ENCODE measurements at regions not wholly inside any gene's neighbourhood (a gene's known extent, or its start where the extent isn't known, plus 50 kb on each side); places are given as distances from the start of the nearest gene placed in this dataset.

DNA sequence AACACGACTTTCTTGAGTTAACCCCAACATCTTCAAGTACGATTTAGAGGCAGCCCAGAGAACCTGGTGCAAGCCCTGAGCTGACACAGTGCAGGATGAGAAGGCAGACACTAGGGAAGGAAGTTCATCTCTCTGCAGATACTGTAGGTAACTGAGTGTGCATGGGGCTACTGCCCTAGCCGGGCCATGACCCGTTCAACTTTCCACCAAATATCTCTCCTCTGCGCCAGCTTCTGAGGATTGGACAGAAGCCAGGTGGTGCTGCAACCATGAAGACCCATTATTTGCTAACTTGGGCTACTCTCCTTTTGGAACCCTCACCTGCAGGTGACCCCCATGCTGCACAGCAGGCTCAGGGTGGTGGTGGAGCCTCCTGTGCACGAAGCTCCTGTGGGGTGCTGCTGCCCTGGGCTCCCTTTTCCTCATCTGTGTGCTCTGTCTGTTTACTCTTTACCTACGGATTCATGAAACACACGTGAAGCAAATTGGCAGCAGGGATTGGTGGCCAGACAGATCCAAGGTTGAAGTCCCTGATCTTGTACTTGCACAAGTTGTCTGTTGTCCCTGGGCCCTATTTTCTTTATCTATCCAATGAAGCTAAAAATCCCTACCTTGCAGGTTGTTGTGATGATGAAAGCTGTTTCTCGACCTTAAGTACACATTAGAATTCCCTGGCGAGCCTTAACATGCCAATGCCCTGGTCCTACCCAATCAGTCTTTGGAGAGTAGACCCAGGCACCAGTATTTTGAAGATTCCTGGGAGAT lies 227.8 kb downstream of the LACC1 start:
- no peak for ATAC-seq (ENCODE audit: low FRiP score)
- DNase-seq = no peak
- no peaks in the 10 kb centered on the region for H3K36me3 ChIP-seq (ENCODE audit: control insufficient read depth in 1 of 2, insufficient read depth in 2 of 2, low read length in 1 of 2)
- H3K9me3 ChIP-seq (ENCODE audit: control insufficient read depth, low read length) = no peaks in the 10 kb centered on the region
- no peak overlapping the region for H3K27ac ChIP-seq (ENCODE audit: low read depth in 1 of 2, low read length in 2 of 2)
- WGBS, 2 donors = 72% methylated on average over 10 of the region's 10 CpGs
- H3K4me1 ChIP-seq (ENCODE audit: control insufficient read depth in 1 of 2, insufficient read depth in 2 of 2, low read length in 2 of 2) = peaks cover under 1 to 9% of the 10 kb centered on the region in 2 donors
- no peak overlapping the region for H3K4me3 ChIP-seq (ENCODE audit: low read length in 2 of 2)
- no peaks in the 10 kb centered on the region for H3K27me3 ChIP-seq (ENCODE audit: control insufficient read depth in 1 of 2, insufficient read depth in 2 of 2, low read length in 1 of 2)
- intact Hi-C loops (cut with DNase I) = loop anchor here in 1 of 2 donors (5.0 kb wide), 1 partner anchor 40 kb away; no protein-coding TSS in a partner anchor

DNA sequence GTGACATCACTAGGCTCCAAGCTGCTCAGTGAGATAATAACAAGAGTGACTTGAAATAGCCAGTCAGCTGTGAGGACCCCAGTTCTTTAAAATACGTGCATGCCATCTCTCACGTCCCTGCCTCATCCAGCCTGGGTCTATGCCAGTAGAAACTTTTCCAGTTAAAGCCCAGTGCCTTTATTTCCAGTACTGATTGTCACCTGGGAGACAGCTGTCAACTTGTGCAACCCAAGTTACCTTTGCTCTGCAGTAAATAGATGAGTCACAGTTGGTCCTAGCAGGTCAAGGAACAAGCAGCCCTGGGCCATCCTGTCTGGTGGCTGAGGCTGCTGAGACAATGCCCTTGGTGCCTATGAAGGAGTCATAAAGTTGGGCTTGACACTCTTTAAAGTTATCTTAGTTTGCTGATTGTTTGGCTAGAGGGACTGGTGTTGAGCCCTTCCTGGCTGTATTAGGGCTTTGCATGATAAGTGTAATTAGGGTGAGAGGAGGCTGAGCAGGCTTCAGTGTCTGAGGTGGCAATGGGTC lies 228.7 kb downstream of the LACC1 start:
- Histone ChIP-seq H3K36me3 (ENCODE audit: control insufficient read depth in 1 of 2, insufficient read depth in 2 of 2, low read length in 1 of 2) (no peaks in the 10 kb centered on the region), H3K4me3 (ENCODE audit: low read length in 2 of 2) (no peak overlapping the region), H3K27me3 (ENCODE audit: control insufficient read depth in 1 of 2, insufficient read depth in 2 of 2, low read length in 1 of 2) (no peaks in the 10 kb centered on the region), H3K4me1 (ENCODE audit: control insufficient read depth in 1 of 2, insufficient read depth in 2 of 2, low read length in 2 of 2) (peaks cover 6 to 13% of the 10 kb centered on the region in 2 donors), H3K9me3 (ENCODE audit: control insufficient read depth, low read length) (no peaks in the 10 kb centered on the region), H3K27ac (ENCODE audit: low read depth in 1 of 2, low read length in 2 of 2) (peak overlapping the region in 1 of 2 donors; percentile 41)
- intact Hi-C loops (cut with DNase I) = loop anchor here in 1 of 2 donors (5.0 kb wide), 1 partner anchor 41 kb away; no protein-coding TSS in a partner anchor
- ATAC-seq (ENCODE audit: low FRiP score) (peak; percentile 28), DNase-seq (peak in 1 of 2 donors; percentile 56)
- WGBS, 2 donors = 4 to 5% methylated on average over 2 of the region's 2 CpGs

DNA sequence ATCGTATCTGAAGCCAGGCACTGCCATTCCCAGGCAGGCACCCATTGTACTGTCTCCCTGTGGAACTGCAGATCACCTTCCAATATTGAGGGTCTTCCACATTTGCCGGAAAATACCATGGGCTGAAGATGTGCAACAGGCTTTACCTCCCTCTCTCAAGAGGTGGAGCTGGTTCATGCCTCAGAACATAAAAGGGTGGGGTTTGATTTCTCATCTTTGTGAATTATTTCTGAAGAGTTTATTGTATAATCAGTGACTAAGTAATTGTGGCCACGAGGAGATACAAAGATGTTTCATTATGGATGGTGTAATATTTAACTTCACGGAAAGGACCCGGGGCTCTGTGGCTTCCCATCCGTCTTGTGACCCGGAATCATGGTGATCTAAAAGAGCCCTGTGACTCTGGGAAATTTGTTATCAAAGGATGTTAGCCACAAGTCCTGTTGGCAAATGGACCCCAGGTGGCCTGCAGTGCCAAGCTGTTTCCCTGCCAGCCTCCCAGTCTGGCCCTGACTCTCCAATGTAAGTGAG lies 230.5 kb downstream of the LACC1 start:
- Histone ChIP-seq H3K9me3 (ENCODE audit: control insufficient read depth, low read length) (no peaks in the 10 kb centered on the region), H3K4me3 (ENCODE audit: low read length in 2 of 2) (no peak overlapping the region), H3K27ac (ENCODE audit: low read depth in 1 of 2, low read length in 2 of 2) (no peak overlapping the region), H3K27me3 (ENCODE audit: control insufficient read depth in 1 of 2, insufficient read depth in 2 of 2, low read length in 1 of 2) (no peaks in the 10 kb centered on the region), H3K4me1 (ENCODE audit: control insufficient read depth in 1 of 2, insufficient read depth in 2 of 2, low read length in 2 of 2) (peaks cover 6 to 11% of the 10 kb centered on the region in 2 donors), H3K36me3 (ENCODE audit: control insufficient read depth in 1 of 2, insufficient read depth in 2 of 2, low read length in 1 of 2) (no peaks in the 10 kb centered on the region)
- intact Hi-C loops (cut with DNase I) = no loop called here
- DNase-seq (no peak), ATAC-seq (ENCODE audit: low FRiP score) (no peak)
- WGBS, 2 donors = 44% methylated on average over 7 of the region's 7 CpGs

DNA sequence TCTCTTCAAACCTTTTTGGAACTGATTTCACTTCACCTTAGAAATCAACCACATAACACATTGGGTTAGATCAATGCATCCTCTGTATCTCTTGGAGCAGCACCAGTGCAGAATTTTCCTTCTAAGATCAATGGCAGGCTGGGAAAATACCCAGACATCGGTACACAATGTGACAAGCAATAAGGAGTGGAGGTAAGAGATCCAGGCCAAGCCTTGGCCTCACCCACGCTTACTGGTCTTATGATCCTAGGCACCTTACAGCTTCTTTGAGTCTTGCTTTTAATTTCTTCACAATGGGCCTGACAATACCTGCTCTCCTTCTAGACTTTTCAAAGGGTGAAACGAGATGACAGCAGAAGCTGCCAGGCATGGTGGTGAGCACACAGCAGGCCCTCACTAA lies 232.0 kb downstream of the LACC1 start:
- peak overlapping the region in 1 of 2 donors; percentile 21 for H3K27ac ChIP-seq (ENCODE audit: low read depth in 1 of 2, low read length in 2 of 2)
- DNase-seq = no peak
- no peaks in the 10 kb centered on the region for H3K9me3 ChIP-seq (ENCODE audit: control insufficient read depth, low read length)
- H3K36me3 ChIP-seq (ENCODE audit: control insufficient read depth in 1 of 2, insufficient read depth in 2 of 2, low read length in 1 of 2) = no peaks in the 10 kb centered on the region
- peaks cover 7 to 8% of the 10 kb centered on the region in 2 donors for H3K4me1 ChIP-seq (ENCODE audit: control insufficient read depth in 1 of 2, insufficient read depth in 2 of 2, low read length in 2 of 2)
- ATAC-seq (ENCODE audit: low FRiP score) = no peak
- 38 to 42% methylated on average over 3 of the region's 3 CpGs for WGBS, 2 donors
- H3K27me3 ChIP-seq (ENCODE audit: control insufficient read depth in 1 of 2, insufficient read depth in 2 of 2, low read length in 1 of 2) = no peaks in the 10 kb centered on the region
- intact Hi-C loops (cut with DNase I) = no loop called here
- no peak overlapping the region for H3K4me3 ChIP-seq (ENCODE audit: low read length in 2 of 2)

DNA sequence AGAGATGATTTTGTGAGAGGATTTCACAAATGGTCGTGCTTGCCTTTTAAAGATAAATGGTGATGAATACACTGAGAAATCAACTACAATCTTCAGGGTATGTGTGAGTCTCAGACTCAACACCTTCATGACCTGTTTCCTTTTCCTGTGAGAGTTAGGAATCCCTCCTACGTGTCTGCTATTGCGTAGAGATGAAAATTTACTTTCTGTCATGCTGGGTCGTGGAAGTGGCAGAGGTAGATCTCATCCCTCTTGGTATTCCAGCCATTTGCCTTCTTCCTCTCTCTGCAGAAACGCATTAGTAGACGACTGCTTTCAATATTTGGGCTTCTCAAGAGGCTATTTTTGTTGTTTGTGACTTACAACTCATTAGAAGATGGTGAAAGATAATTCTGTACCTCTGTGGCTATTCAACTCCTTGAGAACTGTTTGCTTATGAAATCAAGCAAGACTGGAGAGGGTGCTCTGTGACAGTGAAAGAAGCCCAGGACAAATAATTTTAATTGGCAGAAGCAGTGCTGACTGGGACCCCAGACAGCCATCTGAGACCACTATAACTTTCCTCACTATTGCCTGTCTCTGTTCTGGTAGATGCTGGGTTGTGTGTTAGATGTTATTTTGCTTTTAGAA lies 233.1 kb downstream of the LACC1 start:
- Histone ChIP-seq H3K36me3 (ENCODE audit: control insufficient read depth in 1 of 2, insufficient read depth in 2 of 2, low read length in 1 of 2) (no peaks in the 10 kb centered on the region), H3K27ac (ENCODE audit: low read depth in 1 of 2, low read length in 2 of 2) (peak overlapping the region in 1 of 2 donors; percentile 66), H3K27me3 (ENCODE audit: control insufficient read depth in 1 of 2, insufficient read depth in 2 of 2, low read length in 1 of 2) (no peaks in the 10 kb centered on the region), H3K4me3 (ENCODE audit: low read length in 2 of 2) (no peak overlapping the region), H3K9me3 (ENCODE audit: control insufficient read depth, low read length) (no peaks in the 10 kb centered on the region), H3K4me1 (ENCODE audit: control insufficient read depth in 1 of 2, insufficient read depth in 2 of 2, low read length in 2 of 2) (peaks cover 7 to 8% of the 10 kb centered on the region in 2 donors)
- DNase-seq (no peak), ATAC-seq (ENCODE audit: low FRiP score) (no peak)
- WGBS, 2 donors = 6 to 11% methylated on average over 6 of the region's 6 CpGs
- intact Hi-C loops (cut with DNase I) = no loop called here

DNA sequence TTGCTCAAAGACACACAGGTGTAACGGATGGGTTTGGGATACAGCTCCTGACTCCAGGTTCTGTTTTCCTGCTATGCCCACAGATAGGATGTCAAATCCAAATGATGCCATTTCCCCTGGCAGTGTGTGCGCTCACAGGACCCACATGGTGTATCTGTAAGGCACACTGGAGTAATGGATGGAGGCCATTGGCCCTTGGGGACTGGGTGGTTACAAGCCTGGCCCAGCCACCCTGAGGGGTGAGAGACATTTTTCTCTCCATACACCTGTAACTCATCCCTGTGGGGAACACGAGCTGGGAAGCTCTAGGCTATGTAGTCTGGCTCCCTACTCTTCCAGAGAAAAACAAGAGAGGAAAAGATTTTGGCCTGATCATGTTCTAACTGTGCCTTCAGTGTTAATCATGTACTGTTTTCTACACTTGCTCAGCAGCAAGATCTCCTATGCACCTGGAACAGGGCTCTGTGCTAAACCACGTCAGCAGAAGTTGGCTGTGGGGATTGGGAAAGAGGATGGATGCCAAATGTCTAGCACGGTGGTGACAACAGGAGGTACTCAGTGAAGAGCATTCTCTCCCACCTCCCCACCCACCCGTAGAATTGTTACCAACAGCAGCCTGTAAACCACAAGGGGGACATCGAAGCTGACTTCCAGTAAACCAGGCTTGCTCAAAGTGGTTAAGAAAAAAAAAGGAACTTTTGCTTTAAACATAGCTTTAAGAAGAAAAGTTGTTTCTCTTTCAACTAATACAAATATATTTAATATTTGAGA lies 237.0 kb downstream of the LACC1 start:
- peaks cover 7 to 8% of the 10 kb centered on the region in 2 donors for H3K4me1 ChIP-seq (ENCODE audit: control insufficient read depth in 1 of 2, insufficient read depth in 2 of 2, low read length in 2 of 2)
- H3K4me3 ChIP-seq (ENCODE audit: low read length in 2 of 2) = no peak overlapping the region
- H3K9me3 ChIP-seq (ENCODE audit: control insufficient read depth, low read length) = no peaks in the 10 kb centered on the region
- ATAC-seq (ENCODE audit: low FRiP score) = peak; percentile 51
- H3K36me3 ChIP-seq (ENCODE audit: control insufficient read depth in 1 of 2, insufficient read depth in 2 of 2, low read length in 1 of 2) = no peaks in the 10 kb centered on the region
- H3K27me3 ChIP-seq (ENCODE audit: control insufficient read depth in 1 of 2, insufficient read depth in 2 of 2, low read length in 1 of 2) = no peaks in the 10 kb centered on the region
- H3K27ac ChIP-seq (ENCODE audit: low read depth in 1 of 2, low read length in 2 of 2) = peak overlapping the region; percentile 60 to 69
- intact Hi-C loops (cut with DNase I) = no loop called here
- DNase-seq = no peak
- WGBS, 2 donors = 34 to 36% methylated on average over 7 of the region's 7 CpGs

DNA sequence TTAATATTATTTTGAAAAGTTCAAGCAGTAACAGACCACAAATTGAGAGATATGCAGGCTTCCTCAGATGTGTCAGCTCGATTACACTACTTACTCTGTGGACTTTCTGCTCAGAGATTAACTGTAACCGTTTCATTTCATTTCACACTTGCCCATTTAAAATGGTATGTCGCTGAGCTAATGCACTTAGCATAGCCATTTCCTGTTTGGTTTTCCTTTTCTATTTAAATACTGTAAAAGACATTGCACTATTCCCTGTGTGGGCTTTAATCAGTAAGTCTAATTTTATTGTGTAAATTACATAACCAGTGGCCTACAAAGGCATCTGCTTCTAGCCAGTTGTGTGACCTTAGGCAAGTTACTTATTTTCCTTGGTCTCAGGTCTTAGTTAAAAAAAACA lies 237.6 kb downstream of the LACC1 start:
- WGBS, 2 donors = 0 to 1% methylated on average over 3 of the region's 3 CpGs
- ATAC-seq (ENCODE audit: low FRiP score) (no peak), DNase-seq (no peak)
- Histone ChIP-seq H3K27me3 (ENCODE audit: control insufficient read depth in 1 of 2, insufficient read depth in 2 of 2, low read length in 1 of 2) (no peaks in the 10 kb centered on the region), H3K4me1 (ENCODE audit: control insufficient read depth in 1 of 2, insufficient read depth in 2 of 2, low read length in 2 of 2) (peaks cover 5 to 8% of the 10 kb centered on the region in 2 donors), H3K9me3 (ENCODE audit: control insufficient read depth, low read length) (no peaks in the 10 kb centered on the region), H3K4me3 (ENCODE audit: low read length in 2 of 2) (no peak overlapping the region), H3K36me3 (ENCODE audit: control insufficient read depth in 1 of 2, insufficient read depth in 2 of 2, low read length in 1 of 2) (no peaks in the 10 kb centered on the region), H3K27ac (ENCODE audit: low read depth in 1 of 2, low read length in 2 of 2) (peak overlapping the region in 1 of 2 donors; percentile 23)
- intact Hi-C loops (cut with DNase I) = no loop called here

DNA sequence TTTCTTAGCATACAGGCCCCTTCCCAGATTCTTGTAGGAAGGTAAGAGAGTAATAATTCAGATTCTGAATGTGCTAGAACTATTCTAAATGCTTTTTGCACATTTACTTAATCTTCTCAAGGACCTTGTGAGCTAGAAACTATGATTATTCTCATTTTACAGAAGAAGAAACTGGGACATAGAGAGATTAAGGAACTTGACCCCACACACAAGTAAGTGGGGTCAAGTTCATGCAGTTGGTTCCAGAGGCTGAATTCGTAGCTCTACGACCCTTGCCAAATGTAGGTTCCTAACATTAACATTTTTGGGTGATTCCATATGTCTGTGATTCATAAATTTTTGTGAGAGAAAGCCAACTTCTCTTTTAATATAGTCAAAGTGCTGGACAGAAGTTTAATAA lies 238.1 kb downstream of the LACC1 start:
- H3K27ac ChIP-seq (ENCODE audit: low read depth in 1 of 2, low read length in 2 of 2) = peak overlapping the region in 1 of 2 donors; percentile 28
- H3K4me1 ChIP-seq (ENCODE audit: control insufficient read depth in 1 of 2, insufficient read depth in 2 of 2, low read length in 2 of 2) = peaks cover 2 to 5% of the 10 kb centered on the region in 2 donors
- ATAC-seq (ENCODE audit: low FRiP score) (no peak), DNase-seq (no peak)
- H3K4me3 ChIP-seq (ENCODE audit: low read length in 2 of 2) = no peak overlapping the region
- WGBS, 2 donors = 23 to 43% methylated on average over 2 of the region's 2 CpGs
- H3K27me3 ChIP-seq (ENCODE audit: control insufficient read depth in 1 of 2, insufficient read depth in 2 of 2, low read length in 1 of 2) = no peaks in the 10 kb centered on the region
- intact Hi-C loops (cut with DNase I) = no loop called here
- H3K36me3 ChIP-seq (ENCODE audit: control insufficient read depth in 1 of 2, insufficient read depth in 2 of 2, low read length in 1 of 2) = no peaks in the 10 kb centered on the region
- H3K9me3 ChIP-seq (ENCODE audit: control insufficient read depth, low read length) = no peaks in the 10 kb centered on the region
